ENCODE measurements at regions not wholly inside any gene's neighbourhood (a gene's known extent, or its start where the extent isn't known, plus 50 kb on each side); places are given as distances from the start of the nearest gene placed in this dataset.
A peak's percentile ranks its signal among the peaks of the same experiment; 100 is the strongest.

GRCh38 chr9:672851-673250, 168.6 kb upstream of the DMRT1 start:
- Histone ChIP-seq H3K27ac (no peak overlapping the region), H3K4me3 (no peak overlapping the region)
- DNase-seq (ENCODE audit: low spot score): no peak
- no peak for TF ChIP-seq CTCF (IDR thresholded peaks at IDR 0.05)

GRCh38 chr9:673264-673965, 168.1 kb upstream of the DMRT1 start:
- Histone ChIP-seq H3K4me3 (no peak overlapping the region), H3K27ac (no peak overlapping the region)
- DNase-seq (ENCODE audit: low spot score): no peak
- TF ChIP-seq CTCF (IDR thresholded peaks at IDR 0.05): no peak

GRCh38 chr9:673966-674526, 167.5 kb upstream of the DMRT1 start:
- no peak overlapping the region for H3K27ac ChIP-seq
- DNase-seq (ENCODE audit: low spot score): no peak
- TF ChIP-seq CTCF (IDR thresholded peaks at IDR 0.05): no peak
- H3K4me3 ChIP-seq: no peak overlapping the region

- H3K27ac ChIP-seq: no peak overlapping the region
- no peak for TF ChIP-seq CTCF (IDR thresholded peaks at IDR 0.05)
- no peak for DNase-seq (ENCODE audit: low spot score)
- H3K4me3 ChIP-seq: no peak overlapping the region
Measured at GRCh38 chr9:675697-676370, 165.7 kb upstream of the DMRT1 start.

- TF ChIP-seq CTCF (IDR thresholded peaks at IDR 0.05): no peak
- no peak for DNase-seq (ENCODE audit: low spot score)
- H3K27ac ChIP-seq: peak overlapping the region; percentile 33 to 70
- peak overlapping the region; percentile 65 for H3K4me3 ChIP-seq
Measured at GRCh38 chr9:676780-677438, 164.6 kb upstream of the DMRT1 start.

GRCh38 chr9:677461-678097, 163.9 kb upstream of the DMRT1 start:
- H3K4me3 ChIP-seq: peak overlapping the region; percentile 65
- no peak for TF ChIP-seq CTCF (IDR thresholded peaks at IDR 0.05)
- H3K27ac ChIP-seq: peak overlapping the region; percentile 33 to 70
- DNase-seq (ENCODE audit: low spot score): no peak

All from coronary artery (tissue), 2 donors.